HEK293 (cell line): ENCODE measurements at regions not wholly inside any gene's neighbourhood (a gene's known extent, or its start where the extent isn't known, plus 50 kb on each side); places are given as distances from the start of the nearest gene placed in this dataset.

Source experiments
- CTCF ChIA-PET: fragments of 350-600 bp; formaldehyde crosslinking; extraction: SDS; loops from one replicate; lab custom pipeline; 2021; ENCODE audit warnings: antibody characterized with exemption; lab: Yijun Ruan, JAX
- POLR2A ChIA-PET: fragments of 300-600 bp; formaldehyde crosslinking; extraction: SDS; loops from one replicate; lab custom pipeline; 2020; ENCODE audit warnings: antibody characterized with exemption, inconsistent platforms; lab: Yijun Ruan, JAX
- H3K27ac ChIP-seq: fragments of 200-500 bp; sonication (Bioruptor generic); 2 replicates; pipeline ENCODE4 v1.5.1; 2014; ENCODE audit warnings: low read depth, low read length, control low read depth, inconsistent platforms; ENCODE audit errors: extremely low read depth
- H3K36me3 ChIP-seq, 2 experiments: fragments of 200-500 bp in 1 of 2; sonication (Bioruptor generic) in 1 of 2; 1 replicate in 1 of 2; 2 replicates in 1 of 2; pipeline ENCODE4 v1.5.1; 2014 to 2017; ENCODE audit warnings: inconsistent platforms in 2 of 2, low read length in 2 of 2; ENCODE audit not compliant: control insufficient read depth in 2 of 2, insufficient read depth in 1 of 2
- H3K4me1 ChIP-seq: fragments of 200-500 bp; sonication (Bioruptor generic); 2 replicates; pipeline ENCODE4 v1.5.1; 2014; ENCODE audit warnings: mild to moderate bottlenecking, low read length, inconsistent platforms; ENCODE audit not compliant: control insufficient read depth, insufficient read depth
- H3K4me3 ChIP-seq: 2 replicates; pipeline ENCODE4 v1.5.1; 2011; ENCODE audit warnings: low read depth, mild to moderate bottlenecking, control low read depth, low read length, moderate library complexity
- H3K9me3 ChIP-seq: fragments of 200-500 bp; sonication (Bioruptor generic); 2 replicates; pipeline ENCODE4 v1.5.1; 2014; ENCODE audit warnings: low read depth, low read length, inconsistent platforms; ENCODE audit not compliant: control insufficient read depth, insufficient read depth
- GLI2 ChIP-seq: fragments of 450-650 bp; formaldehyde crosslinking; IDR thresholded peaks from 2 replicates; pipeline ENCODE4; 2017; ENCODE audit warnings: missing biosample characterization, missing genetic modification characterization, low read depth, borderline replicate concordance
- PRDM4 ChIP-seq: fragments of 450-650 bp; formaldehyde crosslinking; IDR thresholded peaks from 2 replicates; pipeline ENCODE4 v1.5.1; 2017; ENCODE audit warnings: missing biosample characterization, missing genetic modification characterization
- RBAK ChIP-seq: fragments of 450-650 bp; formaldehyde crosslinking; IDR thresholded peaks from 2 replicates; pipeline ENCODE4 v1.5.1; 2016; ENCODE audit warnings: missing biosample characterization, missing genetic modification characterization
- SCRT1 ChIP-seq: fragments of 450-650 bp; formaldehyde crosslinking; IDR thresholded peaks from 2 replicates; pipeline ENCODE4 v1.5.1; 2016; ENCODE audit warnings: missing biosample characterization, missing genetic modification characterization, borderline replicate concordance
- ZBTB20 ChIP-seq: fragments of 450-650 bp; formaldehyde crosslinking; IDR thresholded peaks from 2 replicates; pipeline ENCODE4 v1.5.1; 2016; ENCODE audit warnings: missing biosample characterization, missing genetic modification characterization
- ZBTB6 ChIP-seq: fragments of 450-650 bp; formaldehyde crosslinking; IDR thresholded peaks from 2 replicates; pipeline ENCODE4 v1.5.1; 2017; ENCODE audit warnings: missing biosample characterization, missing genetic modification characterization
- ZFP3 ChIP-seq: fragments of 450-650 bp; formaldehyde crosslinking; IDR thresholded peaks from 2 replicates; pipeline ENCODE4 v1.5.1; 2016; ENCODE audit warnings: low read depth, missing biosample characterization, missing genetic modification characterization
- ZNF175 ChIP-seq: fragments of 450-650 bp; formaldehyde crosslinking; IDR thresholded peaks from 2 replicates; pipeline ENCODE4 v1.5.1; 2016; ENCODE audit warnings: missing biosample characterization, missing genetic modification characterization
- ZNF350 ChIP-seq: fragments of 450-650 bp; formaldehyde crosslinking; IDR thresholded peaks from 2 replicates; pipeline ENCODE4 v1.5.0; 2017; ENCODE audit warnings: missing biosample characterization, mild to moderate bottlenecking, missing genetic modification characterization
- ZNF398 ChIP-seq: fragments of 450-650 bp; formaldehyde crosslinking; IDR thresholded peaks from 2 replicates; pipeline ENCODE4 v1.5.1; 2017; ENCODE audit warnings: missing biosample characterization, missing genetic modification characterization
- ZNF423 ChIP-seq: fragments of 450-650 bp; formaldehyde crosslinking; IDR thresholded peaks from 2 replicates; pipeline ENCODE4 v1.5.1; 2016; ENCODE audit warnings: missing biosample characterization, missing genetic modification characterization
- ZNF48 ChIP-seq: fragments of 450-650 bp; formaldehyde crosslinking; IDR thresholded peaks from 2 replicates; pipeline ENCODE4 v1.5.1; 2016; ENCODE audit warnings: missing biosample characterization, missing genetic modification characterization
- ZNF488 ChIP-seq: fragments of 450-650 bp; formaldehyde crosslinking; IDR thresholded peaks from 2 replicates; pipeline ENCODE4 v1.5.1; 2016; ENCODE audit warnings: missing biosample characterization, missing genetic modification characterization
- ZNF513 ChIP-seq: fragments of 450-650 bp; IDR thresholded peaks from 2 replicates; pipeline ENCODE4 v1.5.1; 2018; ENCODE audit warnings: missing biosample characterization, missing genetic modification characterization
- ZNF626 ChIP-seq: fragments of 450-650 bp; sonication (Bioruptor Pico); formaldehyde crosslinking; IDR thresholded peaks from 2 replicates; pipeline ENCODE4 v1.5.1; 2018; ENCODE audit warnings: missing biosample characterization, missing genetic modification characterization, inconsistent platforms
- ZNF629 ChIP-seq: fragments of 450-650 bp; formaldehyde crosslinking; IDR thresholded peaks from 2 replicates; pipeline ENCODE4 v1.5.1; 2017; ENCODE audit warnings: missing biosample characterization, missing genetic modification characterization
- TF ChIP-seq, protein P1 (sequence below): fragments of 450-650 bp; formaldehyde crosslinking; IDR thresholded peaks from 2 replicates; pipeline ENCODE4 v1.5.1; 2016; ENCODE audit warnings: missing biosample characterization, missing genetic modification characterization, low read depth
- TF ChIP-seq, protein P2 (sequence below): fragments of 450-650 bp; formaldehyde crosslinking; IDR thresholded peaks from 2 replicates; pipeline ENCODE4 v1.5.1; 2017; ENCODE audit warnings: missing biosample characterization, missing genetic modification characterization
- TF ChIP-seq, protein P3 (sequence below): fragments of 450-650 bp; formaldehyde crosslinking; IDR thresholded peaks from 2 replicates; pipeline ENCODE4 v1.5.1; 2016; ENCODE audit warnings: missing biosample characterization, missing genetic modification characterization

GRCh38 chr2:215594766-215595165 lies 158.9 kb upstream of the FN1 start:
- Histone ChIP-seq H3K4me3 (no peak overlapping the region), H3K36me3 (no peaks in the 10 kb centered on the region), H3K9me3 (no peaks in the 10 kb centered on the region), H3K27ac (no peak overlapping the region), H3K4me1 (no peaks in the 10 kb centered on the region)
- POLR2A ChIA-PET, result no interaction called here
- CTCF ChIA-PET, result interaction anchor here (1.1 to 1.3 kb wide), 2 partner anchors 15 to 17 kb away, joined by 3 to 4 read pairs; no protein-coding TSS in a partner anchor
- TF ChIP-seq, protein P1, sequence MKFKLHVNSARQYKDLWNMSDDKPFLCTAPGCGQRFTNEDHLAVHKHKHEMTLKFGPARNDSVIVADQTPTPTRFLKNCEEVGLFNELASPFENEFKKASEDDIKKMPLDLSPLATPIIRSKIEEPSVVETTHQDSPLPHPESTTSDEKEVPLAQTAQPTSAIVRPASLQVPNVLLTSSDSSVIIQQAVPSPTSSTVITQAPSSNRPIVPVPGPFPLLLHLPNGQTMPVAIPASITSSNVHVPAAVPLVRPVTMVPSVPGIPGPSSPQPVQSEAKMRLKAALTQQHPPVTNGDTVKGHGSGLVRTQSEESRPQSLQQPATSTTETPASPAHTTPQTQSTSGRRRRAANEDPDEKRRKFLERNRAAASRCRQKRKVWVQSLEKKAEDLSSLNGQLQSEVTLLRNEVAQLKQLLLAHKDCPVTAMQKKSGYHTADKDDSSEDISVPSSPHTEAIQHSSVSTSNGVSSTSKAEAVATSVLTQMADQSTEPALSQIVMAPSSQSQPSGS, result no peak
- TF ChIP-seq, protein P2, sequence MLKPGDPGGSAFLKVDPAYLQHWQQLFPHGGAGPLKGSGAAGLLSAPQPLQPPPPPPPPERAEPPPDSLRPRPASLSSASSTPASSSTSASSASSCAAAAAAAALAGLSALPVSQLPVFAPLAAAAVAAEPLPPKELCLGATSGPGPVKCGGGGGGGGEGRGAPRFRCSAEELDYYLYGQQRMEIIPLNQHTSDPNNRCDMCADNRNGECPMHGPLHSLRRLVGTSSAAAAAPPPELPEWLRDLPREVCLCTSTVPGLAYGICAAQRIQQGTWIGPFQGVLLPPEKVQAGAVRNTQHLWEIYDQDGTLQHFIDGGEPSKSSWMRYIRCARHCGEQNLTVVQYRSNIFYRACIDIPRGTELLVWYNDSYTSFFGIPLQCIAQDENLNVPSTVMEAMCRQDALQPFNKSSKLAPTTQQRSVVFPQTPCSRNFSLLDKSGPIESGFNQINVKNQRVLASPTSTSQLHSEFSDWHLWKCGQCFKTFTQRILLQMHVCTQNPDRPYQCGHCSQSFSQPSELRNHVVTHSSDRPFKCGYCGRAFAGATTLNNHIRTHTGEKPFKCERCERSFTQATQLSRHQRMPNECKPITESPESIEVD (tag by site-specific recombination), result no peak
- TF ChIP-seq SCRT1 (tag by site-specific recombination) (no peak), ZFP3 (tag by site-specific recombination) (no peak), ZBTB6 (tag by site-specific recombination) (no peak), ZNF513 (tag by site-specific recombination) (no peak), GLI2 (no peak), ZBTB20 (no peak), RBAK (tag by site-specific recombination) (no peak), ZNF488 (tag by site-specific recombination) (no peak), ZNF626 (tag by site-specific recombination) (no peak), PRDM4 (tag by site-specific recombination) (no peak), ZNF175 (tag by site-specific recombination) (no peak)

DNA sequence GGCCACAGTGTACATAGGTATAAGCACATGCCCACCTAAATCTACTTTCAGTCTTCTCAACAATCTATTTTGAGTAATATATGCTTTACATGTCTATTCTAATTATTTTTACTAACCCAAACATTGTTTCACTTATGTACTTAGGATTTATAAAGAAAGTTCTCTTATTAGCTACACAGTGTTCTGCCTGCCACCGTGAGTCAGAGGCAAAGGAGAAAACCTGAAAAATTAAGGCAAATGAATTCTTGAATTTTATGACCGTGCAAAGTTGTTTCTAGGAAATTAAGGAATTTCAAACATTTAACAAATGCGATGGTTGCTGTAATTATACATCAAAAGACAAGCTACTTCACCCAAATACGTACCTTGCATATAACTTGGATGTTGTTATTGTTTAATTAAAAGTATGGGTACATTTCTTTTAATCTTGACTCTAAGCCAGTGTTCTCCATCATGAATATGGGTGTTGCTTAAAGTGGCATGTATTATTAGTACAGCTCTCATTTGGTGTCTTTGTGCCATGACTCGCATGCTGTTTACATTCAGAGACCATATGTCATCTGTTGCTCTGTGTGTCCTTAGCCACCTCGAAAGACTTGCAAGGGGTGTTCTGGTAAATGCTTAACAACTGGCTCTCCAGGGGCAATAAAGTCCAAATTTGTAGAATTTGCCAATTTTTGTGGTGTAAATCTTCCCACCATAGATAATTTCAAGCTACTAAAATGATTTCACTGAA lies 154.3 kb upstream of the FN1 start:
- H3K9me3 ChIP-seq, result no peaks in the 10 kb centered on the region
- ChIA-PET CTCF (no interaction called here), POLR2A (no interaction called here)
- no peaks in the 10 kb centered on the region for H3K4me1 ChIP-seq
- H3K27ac ChIP-seq, result no peak overlapping the region
- H3K36me3 ChIP-seq, result no peaks in the 10 kb centered on the region
- no peak overlapping the region for H3K4me3 ChIP-seq
- TF ChIP-seq ZNF350 (tag by site-specific recombination) (no peak), ZNF48 (no peak), ZNF175 (tag by site-specific recombination) (no peak), ZNF423 (tag by site-specific recombination) (no peak), ZNF629 (tag by site-specific recombination) (no peak), ZNF398 (tag by site-specific recombination) (no peak)
- TF ChIP-seq, protein P3, sequence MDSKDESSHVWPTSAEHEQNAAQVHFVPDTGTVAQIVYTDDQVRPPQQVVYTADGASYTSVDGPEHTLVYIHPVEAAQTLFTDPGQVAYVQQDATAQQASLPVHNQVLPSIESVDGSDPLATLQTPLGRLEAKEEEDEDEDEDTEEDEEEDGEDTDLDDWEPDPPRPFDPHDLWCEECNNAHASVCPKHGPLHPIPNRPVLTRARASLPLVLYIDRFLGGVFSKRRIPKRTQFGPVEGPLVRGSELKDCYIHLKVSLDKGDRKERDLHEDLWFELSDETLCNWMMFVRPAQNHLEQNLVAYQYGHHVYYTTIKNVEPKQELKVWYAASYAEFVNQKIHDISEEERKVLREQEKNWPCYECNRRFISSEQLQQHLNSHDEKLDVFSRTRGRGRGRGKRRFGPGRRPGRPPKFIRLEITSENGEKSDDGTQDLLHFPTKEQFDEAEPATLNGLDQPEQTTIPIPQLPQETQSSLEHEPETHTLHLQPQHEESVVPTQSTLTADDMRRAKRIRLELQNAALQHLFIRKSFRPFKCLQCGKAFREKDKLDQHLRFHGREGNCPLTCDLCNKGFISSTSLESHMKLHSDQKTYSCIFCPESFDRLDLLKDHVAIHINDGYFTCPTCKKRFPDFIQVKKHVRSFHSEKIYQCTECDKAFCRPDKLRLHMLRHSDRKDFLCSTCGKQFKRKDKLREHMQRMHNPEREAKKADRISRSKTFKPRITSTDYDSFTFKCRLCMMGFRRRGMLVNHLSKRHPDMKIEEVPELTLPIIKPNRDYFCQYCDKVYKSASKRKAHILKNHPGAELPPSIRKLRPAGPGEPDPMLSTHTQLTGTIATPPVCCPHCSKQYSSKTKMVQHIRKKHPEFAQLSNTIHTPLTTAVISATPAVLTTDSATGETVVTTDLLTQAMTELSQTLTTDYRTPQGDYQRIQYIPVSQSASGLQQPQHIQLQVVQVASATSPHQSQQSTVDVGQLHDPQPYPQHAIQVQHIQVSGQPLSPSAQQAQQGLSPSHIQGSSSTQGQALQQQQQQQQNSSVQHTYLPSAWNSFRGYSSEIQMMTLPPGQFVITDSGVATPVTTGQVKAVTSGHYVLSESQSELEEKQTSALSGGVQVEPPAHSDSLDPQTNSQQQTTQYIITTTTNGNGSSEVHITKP (tag by site-specific recombination), result no peak
